ENCODE measurements at regions not wholly inside any gene's neighbourhood (a gene's known extent, or its start where the extent isn't known, plus 50 kb on each side); places are given as distances from the start of the nearest gene placed in this dataset.

GRCh38 chr5:136717917-136718316 lies 352.6 kb upstream of the TRPC7 start:
- no peak for DNase-seq (ENCODE audit: low read depth, low spot score)
- no peak overlapping the region for H3K27ac ChIP-seq
- no peak overlapping the region for H3K4me3 ChIP-seq
- TF ChIP-seq POLR2AphosphoS5 (IDR thresholded peaks at IDR 0.05; ENCODE audit: borderline replicate concordance, low read depth, low read length) = no peak
- TF ChIP-seq FOXP2 (optimal IDR thresholded peaks at IDR 0.05; ENCODE audit: control extremely low read depth, extremely low read length, insufficient read depth) = no peak
- TF ChIP-seq EZH2 (IDR thresholded peaks at IDR 0.05) = no peak
- H3K9me3 ChIP-seq (ENCODE audit: low read depth, low read length) = no peaks in the 10 kb centered on the region
- no peak overlapping the region for H3K9ac ChIP-seq (ENCODE audit: insufficient read length)
- no peaks in the 10 kb centered on the region for H3K36me3 ChIP-seq (ENCODE audit: insufficient read depth, low read length)

- no peak overlapping the region for H3K9ac ChIP-seq (ENCODE audit: insufficient read length)
- H3K36me3 ChIP-seq (ENCODE audit: insufficient read depth, low read length) = no peaks in the 10 kb centered on the region
- H3K4me3 ChIP-seq = no peak overlapping the region
- H3K27ac ChIP-seq = no peak overlapping the region
- no peak for TF ChIP-seq FOXP2 (optimal IDR thresholded peaks at IDR 0.05; ENCODE audit: control extremely low read depth, extremely low read length, insufficient read depth)
- TF ChIP-seq POLR2AphosphoS5 (IDR thresholded peaks at IDR 0.05; ENCODE audit: borderline replicate concordance, low read depth, low read length) = no peak
- no peak for TF ChIP-seq EZH2 (IDR thresholded peaks at IDR 0.05)
- no peak for DNase-seq (ENCODE audit: low read depth, low spot score)
- H3K9me3 ChIP-seq (ENCODE audit: low read depth, low read length) = no peaks in the 10 kb centered on the region
Observed at GRCh38 chr5:136714286-136714685, 348.9 kb upstream of the TRPC7 start.

- TF ChIP-seq EZH2 (IDR thresholded peaks at IDR 0.05) (no peak), FOXP2 (optimal IDR thresholded peaks at IDR 0.05; ENCODE audit: control extremely low read depth, extremely low read length, insufficient read depth) (no peak), POLR2AphosphoS5 (IDR thresholded peaks at IDR 0.05; ENCODE audit: borderline replicate concordance, low read depth, low read length) (no peak)
- Histone ChIP-seq H3K27ac (no peak overlapping the region), H3K9me3 (ENCODE audit: low read depth, low read length) (no peaks in the 10 kb centered on the region), H3K9ac (ENCODE audit: insufficient read length) (no peak overlapping the region), H3K36me3 (ENCODE audit: insufficient read depth, low read length) (no peaks in the 10 kb centered on the region), H3K4me3 (no peak overlapping the region)
- DNase-seq (ENCODE audit: low read depth, low spot score) = no peak
Observed at GRCh38 chr5:136712628-136713027, 347.3 kb upstream of the TRPC7 start.

- TF ChIP-seq POLR2AphosphoS5 (IDR thresholded peaks at IDR 0.05; ENCODE audit: borderline replicate concordance, low read depth, low read length) (no peak), EZH2 (IDR thresholded peaks at IDR 0.05) (no peak), FOXP2 (optimal IDR thresholded peaks at IDR 0.05; ENCODE audit: control extremely low read depth, extremely low read length, insufficient read depth) (no peak)
- Histone ChIP-seq H3K4me3 (no peak overlapping the region), H3K36me3 (ENCODE audit: insufficient read depth, low read length) (no peaks in the 10 kb centered on the region)
Observed at GRCh38 chr5:136710834-136711233, 345.5 kb upstream of the TRPC7 start.

GRCh38 chr5:136703706-136704105 lies 338.4 kb upstream of the TRPC7 start:
- Histone ChIP-seq H3K36me3 (ENCODE audit: insufficient read depth, low read length) (no peaks in the 10 kb centered on the region), H3K27ac (no peak overlapping the region), H3K4me3 (no peak overlapping the region), H3K9me3 (ENCODE audit: low read depth, low read length) (no peaks in the 10 kb centered on the region), H3K9ac (ENCODE audit: insufficient read length) (no peak overlapping the region)
- TF ChIP-seq FOXP2 (optimal IDR thresholded peaks at IDR 0.05; ENCODE audit: control extremely low read depth, extremely low read length, insufficient read depth) (no peak), EZH2 (IDR thresholded peaks at IDR 0.05) (no peak), POLR2AphosphoS5 (IDR thresholded peaks at IDR 0.05; ENCODE audit: borderline replicate concordance, low read depth, low read length) (no peak)
- DNase-seq (ENCODE audit: low read depth, low spot score) = no peak

More at GRCh38 chr5:136710834-136711233, 345.5 kb upstream of the TRPC7 start:
- Histone ChIP-seq H3K9ac (ENCODE audit: insufficient read length) (no peak overlapping the region), H3K9me3 (ENCODE audit: low read depth, low read length) (no peaks in the 10 kb centered on the region), H3K27ac (no peak overlapping the region)
- no peak for DNase-seq (ENCODE audit: low read depth, low spot score)

- H3K9ac ChIP-seq (ENCODE audit: insufficient read length) = no peak overlapping the region
- TF ChIP-seq POLR2AphosphoS5 (IDR thresholded peaks at IDR 0.05; ENCODE audit: borderline replicate concordance, low read depth, low read length) (no peak), EZH2 (IDR thresholded peaks at IDR 0.05) (no peak), FOXP2 (optimal IDR thresholded peaks at IDR 0.05; ENCODE audit: control extremely low read depth, extremely low read length, insufficient read depth) (no peak)
- H3K27ac ChIP-seq = no peak overlapping the region
- DNase-seq (ENCODE audit: low read depth, low spot score) = no peak
- no peaks in the 10 kb centered on the region for H3K9me3 ChIP-seq (ENCODE audit: low read depth, low read length)
- no peaks in the 10 kb centered on the region for H3K36me3 ChIP-seq (ENCODE audit: insufficient read depth, low read length)
- no peak overlapping the region for H3K4me3 ChIP-seq
Observed at GRCh38 chr5:136703036-136703435, 337.7 kb upstream of the TRPC7 start.

- H3K36me3 ChIP-seq (ENCODE audit: insufficient read depth, low read length) = no peaks in the 10 kb centered on the region
- H3K9me3 ChIP-seq (ENCODE audit: low read depth, low read length) = no peaks in the 10 kb centered on the region
- no peak overlapping the region for H3K9ac ChIP-seq (ENCODE audit: insufficient read length)
- no peak overlapping the region for H3K27ac ChIP-seq
- no peak for DNase-seq (ENCODE audit: low read depth, low spot score)
- no peak for TF ChIP-seq EZH2 (IDR thresholded peaks at IDR 0.05)
- TF ChIP-seq POLR2AphosphoS5 (IDR thresholded peaks at IDR 0.05; ENCODE audit: borderline replicate concordance, low read depth, low read length) = no peak
- no peak for TF ChIP-seq FOXP2 (optimal IDR thresholded peaks at IDR 0.05; ENCODE audit: control extremely low read depth, extremely low read length, insufficient read depth)
- no peak overlapping the region for H3K4me3 ChIP-seq
Observed at GRCh38 chr5:136701191-136701590, 335.8 kb upstream of the TRPC7 start.

- DNase-seq (ENCODE audit: low read depth, low spot score) = no peak
- H3K27ac ChIP-seq = no peak overlapping the region
- TF ChIP-seq POLR2AphosphoS5 (IDR thresholded peaks at IDR 0.05; ENCODE audit: borderline replicate concordance, low read depth, low read length) (no peak), FOXP2 (optimal IDR thresholded peaks at IDR 0.05; ENCODE audit: control extremely low read depth, extremely low read length, insufficient read depth) (no peak), EZH2 (IDR thresholded peaks at IDR 0.05) (no peak)
- H3K9ac ChIP-seq (ENCODE audit: insufficient read length) = no peak overlapping the region
- H3K36me3 ChIP-seq (ENCODE audit: insufficient read depth, low read length) = no peaks in the 10 kb centered on the region
- no peaks in the 10 kb centered on the region for H3K9me3 ChIP-seq (ENCODE audit: low read depth, low read length)
- H3K4me3 ChIP-seq = no peak overlapping the region
Observed at GRCh38 chr5:136699651-136700050, 334.3 kb upstream of the TRPC7 start.

- H3K4me3 ChIP-seq = no peak overlapping the region
- no peak overlapping the region for H3K9ac ChIP-seq (ENCODE audit: insufficient read length)
- no peaks in the 10 kb centered on the region for H3K36me3 ChIP-seq (ENCODE audit: insufficient read depth, low read length)
- no peak overlapping the region for H3K27ac ChIP-seq
- no peaks in the 10 kb centered on the region for H3K9me3 ChIP-seq (ENCODE audit: low read depth, low read length)
- TF ChIP-seq FOXP2 (optimal IDR thresholded peaks at IDR 0.05; ENCODE audit: control extremely low read depth, extremely low read length, insufficient read depth) (no peak), EZH2 (IDR thresholded peaks at IDR 0.05) (no peak), POLR2AphosphoS5 (IDR thresholded peaks at IDR 0.05; ENCODE audit: borderline replicate concordance, low read depth, low read length) (no peak)
- no peak for DNase-seq (ENCODE audit: low read depth, low spot score)
Observed at GRCh38 chr5:136698970-136699369, 333.6 kb upstream of the TRPC7 start.

Data from SK-N-MC (cell line).